ENCODE measurements at regions not wholly inside any gene's neighbourhood (a gene's known extent, or its start where the extent isn't known, plus 50 kb on each side); places are given as distances from the start of the nearest gene placed in this dataset.

DNA sequence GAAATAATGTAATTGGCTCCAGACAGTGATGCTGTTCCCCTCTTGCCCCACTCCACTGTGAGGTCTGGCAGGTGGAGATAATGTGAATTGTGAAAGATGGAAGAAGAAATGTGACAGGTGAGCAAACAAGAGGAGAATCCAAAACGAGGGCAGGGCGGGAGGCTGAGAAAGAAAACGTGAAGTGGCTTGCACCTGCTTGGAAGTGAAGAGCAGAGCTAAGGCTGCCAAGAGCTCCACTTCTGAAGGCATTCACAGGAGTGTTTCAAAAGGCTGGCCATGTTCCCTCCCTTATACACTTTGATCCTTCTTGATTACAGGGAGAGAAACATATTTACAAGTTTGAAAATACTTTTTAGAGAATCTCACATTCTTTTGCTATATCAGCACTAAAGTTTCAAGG is 359.4 kb downstream of the EPHA7 start:
- TF ChIP-seq, protein P1, sequence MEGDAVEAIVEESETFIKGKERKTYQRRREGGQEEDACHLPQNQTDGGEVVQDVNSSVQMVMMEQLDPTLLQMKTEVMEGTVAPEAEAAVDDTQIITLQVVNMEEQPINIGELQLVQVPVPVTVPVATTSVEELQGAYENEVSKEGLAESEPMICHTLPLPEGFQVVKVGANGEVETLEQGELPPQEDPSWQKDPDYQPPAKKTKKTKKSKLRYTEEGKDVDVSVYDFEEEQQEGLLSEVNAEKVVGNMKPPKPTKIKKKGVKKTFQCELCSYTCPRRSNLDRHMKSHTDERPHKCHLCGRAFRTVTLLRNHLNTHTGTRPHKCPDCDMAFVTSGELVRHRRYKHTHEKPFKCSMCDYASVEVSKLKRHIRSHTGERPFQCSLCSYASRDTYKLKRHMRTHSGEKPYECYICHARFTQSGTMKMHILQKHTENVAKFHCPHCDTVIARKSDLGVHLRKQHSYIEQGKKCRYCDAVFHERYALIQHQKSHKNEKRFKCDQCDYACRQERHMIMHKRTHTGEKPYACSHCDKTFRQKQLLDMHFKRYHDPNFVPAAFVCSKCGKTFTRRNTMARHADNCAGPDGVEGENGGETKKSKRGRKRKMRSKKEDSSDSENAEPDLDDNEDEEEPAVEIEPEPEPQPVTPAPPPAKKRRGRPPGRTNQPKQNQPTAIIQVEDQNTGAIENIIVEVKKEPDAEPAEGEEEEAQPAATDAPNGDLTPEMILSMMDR (IDR thresholded peaks at IDR 0.05; ENCODE audit: extremely low read depth, insufficient read depth, missing control alignments), result no peak
- in situ Hi-C loops (cut with MboI; ENCODE audit: low pct_unique_long_range_greater_than_20kb, low sequenced_read_pairs, unreplicated experiment), result no loop called here
- no peak for DNase-seq (ENCODE audit: low spot score)

DNA sequence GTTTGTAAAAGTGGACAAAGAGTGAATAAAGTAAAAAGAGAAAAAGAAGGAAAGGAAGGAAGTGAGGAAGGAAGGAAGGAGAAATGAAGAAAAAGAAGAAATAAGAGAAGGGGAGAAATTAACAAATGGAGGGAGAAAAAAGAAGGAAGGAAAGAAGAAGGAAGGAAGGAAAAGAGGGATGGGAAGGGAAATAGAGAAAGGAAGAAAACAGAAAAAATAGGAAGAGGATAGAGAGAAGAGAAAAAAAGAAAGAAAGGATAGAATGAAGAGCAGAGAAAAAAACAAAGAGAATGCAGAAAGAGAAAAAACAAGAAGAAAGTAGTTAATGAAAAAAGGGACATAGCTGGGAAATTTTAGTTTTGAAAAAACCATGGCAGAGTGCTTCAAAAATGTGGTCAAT is 361.8 kb downstream of the EPHA7 start:
- TF ChIP-seq, protein P1 (IDR thresholded peaks at IDR 0.05; ENCODE audit: extremely low read depth, insufficient read depth, missing control alignments), result no peak
- in situ Hi-C loops (cut with MboI; ENCODE audit: low pct_unique_long_range_greater_than_20kb, low sequenced_read_pairs, unreplicated experiment), result no loop called here
- no peak for DNase-seq (ENCODE audit: low spot score)

DNA sequence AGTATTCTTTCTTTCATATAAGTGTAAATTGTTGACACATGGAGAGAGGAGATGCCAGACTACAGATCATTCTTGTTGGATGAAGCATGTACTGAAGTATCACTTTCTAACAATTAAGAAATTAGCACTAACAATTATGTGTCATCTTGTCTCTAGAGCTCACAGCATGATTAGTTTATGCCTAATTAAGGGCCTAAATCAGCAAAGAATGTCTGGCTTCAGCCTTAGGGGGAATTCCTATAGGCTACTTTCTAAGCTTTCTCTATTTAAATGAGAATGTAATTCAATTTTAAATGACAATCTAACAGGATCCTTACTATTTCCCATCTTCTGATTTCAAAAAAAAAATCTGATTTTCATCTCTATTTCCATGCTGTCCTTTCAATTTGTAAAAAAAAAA is 371.0 kb downstream of the EPHA7 start:
- in situ Hi-C loops (cut with MboI; ENCODE audit: low pct_unique_long_range_greater_than_20kb, low sequenced_read_pairs, unreplicated experiment), result no loop called here
- no peak for DNase-seq (ENCODE audit: low spot score)
- TF ChIP-seq, protein P1 (IDR thresholded peaks at IDR 0.05; ENCODE audit: extremely low read depth, insufficient read depth, missing control alignments), result no peak

DNA sequence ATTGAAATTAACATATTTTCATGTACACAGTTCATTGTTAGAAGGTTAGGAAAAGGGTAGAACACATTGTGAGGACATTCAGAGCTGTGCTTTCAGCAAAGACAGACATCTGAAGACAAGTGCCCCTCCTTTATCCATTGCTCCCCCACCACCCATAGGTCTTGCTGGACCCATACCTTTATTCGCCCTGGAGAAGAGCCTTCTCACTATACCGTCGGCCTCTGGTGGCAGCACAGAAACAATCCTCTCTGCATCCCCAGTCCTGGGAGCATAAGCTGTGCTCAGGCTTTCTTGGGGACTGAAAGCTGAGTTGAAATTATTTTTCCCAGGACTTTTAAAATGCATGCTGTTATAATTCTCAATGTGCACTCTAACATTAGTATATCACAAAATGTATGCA is 372.3 kb downstream of the EPHA7 start:
- TF ChIP-seq, protein P1 (IDR thresholded peaks at IDR 0.05; ENCODE audit: extremely low read depth, insufficient read depth, missing control alignments), result no peak
- in situ Hi-C loops (cut with MboI; ENCODE audit: low pct_unique_long_range_greater_than_20kb, low sequenced_read_pairs, unreplicated experiment), result no loop called here
- no peak for DNase-seq (ENCODE audit: low spot score)

DNA sequence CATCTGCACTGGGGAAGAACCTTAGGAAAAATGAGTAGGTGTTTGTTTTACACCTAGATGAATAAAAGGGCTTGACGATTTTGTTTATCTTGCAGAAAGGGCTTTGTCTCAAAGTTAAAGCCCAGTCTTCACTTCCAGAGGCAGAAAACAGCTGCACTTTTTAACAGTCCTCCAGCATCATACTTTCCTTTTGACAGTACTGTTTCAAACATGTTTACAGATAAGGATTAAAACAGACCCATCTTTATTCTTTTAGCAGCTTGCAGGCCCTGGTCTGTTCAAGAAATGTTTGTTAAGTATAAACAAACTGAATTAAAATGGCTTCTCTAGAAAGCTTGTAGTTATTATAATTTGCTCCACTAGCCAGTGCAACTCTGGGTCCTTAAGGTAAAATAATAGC is 374.2 kb downstream of the EPHA7 start:
- no peak for DNase-seq (ENCODE audit: low spot score)
- TF ChIP-seq, protein P1 (IDR thresholded peaks at IDR 0.05; ENCODE audit: extremely low read depth, insufficient read depth, missing control alignments), result no peak
- in situ Hi-C loops (cut with MboI; ENCODE audit: low pct_unique_long_range_greater_than_20kb, low sequenced_read_pairs, unreplicated experiment), result no loop called here

DNA sequence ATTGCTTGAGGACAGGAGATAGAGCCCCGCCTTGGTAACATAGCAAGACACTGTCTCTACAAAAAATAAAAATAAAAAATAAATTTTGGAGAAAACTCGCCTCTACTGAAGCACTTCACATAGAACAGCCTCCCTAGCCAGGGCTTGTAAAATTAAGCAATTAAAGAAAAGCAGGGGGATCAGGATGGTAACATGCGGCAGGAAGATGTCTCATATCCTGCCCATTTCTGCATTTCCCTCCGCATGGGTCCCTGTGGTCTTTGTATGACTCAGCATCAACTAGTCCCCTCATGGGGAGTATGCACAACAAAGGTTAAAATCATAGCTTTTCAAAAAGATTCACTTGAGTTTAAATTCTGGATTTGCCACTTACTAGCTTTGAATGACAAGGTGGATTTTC is 379.0 kb downstream of the EPHA7 start:
- TF ChIP-seq, protein P1 (IDR thresholded peaks at IDR 0.05; ENCODE audit: extremely low read depth, insufficient read depth, missing control alignments), result no peak
- DNase-seq (ENCODE audit: low spot score), result no peak
- in situ Hi-C loops (cut with MboI; ENCODE audit: low pct_unique_long_range_greater_than_20kb, low sequenced_read_pairs, unreplicated experiment), result no loop called here

DNA sequence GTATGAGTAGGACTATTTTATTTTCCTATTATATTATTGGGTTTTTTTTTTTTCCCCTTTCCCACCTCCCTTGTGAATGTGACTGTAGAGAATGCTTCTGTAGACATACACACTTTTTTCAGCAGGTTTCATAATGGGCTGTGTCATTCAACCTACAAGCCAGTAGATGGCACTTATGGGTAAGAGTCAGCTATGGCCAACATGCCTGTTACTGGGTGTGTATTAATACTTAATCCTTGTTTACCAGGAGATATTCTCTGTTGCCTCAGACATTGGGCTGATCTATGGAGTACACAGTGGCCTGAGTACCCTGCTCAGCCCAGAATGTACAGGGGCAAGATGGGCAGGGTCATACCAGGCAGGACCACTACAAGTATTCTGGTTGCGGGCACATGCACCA is 382.5 kb downstream of the EPHA7 start:
- in situ Hi-C loops (cut with MboI; ENCODE audit: low pct_unique_long_range_greater_than_20kb, low sequenced_read_pairs, unreplicated experiment), result no loop called here
- peak; percentile 14 for DNase-seq (ENCODE audit: low spot score)
- TF ChIP-seq, protein P1 (IDR thresholded peaks at IDR 0.05; ENCODE audit: extremely low read depth, insufficient read depth, missing control alignments), result peak; percentile 53

Data from GM13977 (cell line).